Activated CD4-positive, alpha-beta memory T cell treated with anti-CD3 and anti-CD28 coated beads, Interleukin-2, amount 10 ng/mL, durations not matched to agents 7 days and 5 days (primary cell): ENCODE measurements at regions not wholly inside any gene's neighbourhood (a gene's known extent, or its start where the extent isn't known, plus 50 kb on each side); places are given as distances from the start of the nearest gene placed in this dataset.

ENCODE experiments used
- CTCF ChIA-PET: fragments of 350-600 bp; sonication (Branson Sonifier 250); formaldehyde crosslinking; loops from one replicate; lab custom pipeline; 2021; ENCODE audit warnings: antibody characterized with exemption, inconsistent platforms; lab: Charles Lee
- POLR2A ChIA-PET: fragments of 350-600 bp; sonication (Branson Sonifier 250); formaldehyde crosslinking; loops from one replicate; lab custom pipeline; 2021; ENCODE audit warnings: antibody characterized with exemption; lab: Charles Lee
- DNase-seq: peaks from one replicate; pipeline ENCODE4 v3.0.0-alpha.2; 2020
- H3K27ac Mint-ChIP-seq: one replicate; pipeline ENCODE4 v1.8.0; 2021; ENCODE audit warnings: mild to moderate bottlenecking, mixed read lengths
- H3K27me3 Mint-ChIP-seq: one replicate; pipeline ENCODE4 v1.8.0; 2021; ENCODE audit warnings: mixed read lengths
- H3K36me3 Mint-ChIP-seq: one replicate; pipeline ENCODE4 v1.8.0; 2021; ENCODE audit warnings: low read depth, mixed read lengths
- H3K4me1 Mint-ChIP-seq: one replicate; pipeline ENCODE4 v1.8.0; 2021; ENCODE audit warnings: mixed read lengths
- H3K4me3 Mint-ChIP-seq: one replicate; pipeline ENCODE4 v1.8.0; 2021; ENCODE audit warnings: mild to moderate bottlenecking, mixed read lengths
- H3K9me3 Mint-ChIP-seq: one replicate; pipeline ENCODE4 v1.8.0; 2021; ENCODE audit warnings: mixed read lengths

- Mint-ChIP-seq H3K27me3 (peaks cover 6% of the 10 kb centered on the region), H3K4me3 (no peak overlapping the region), H3K9me3 (no peaks in the 10 kb centered on the region), H3K27ac (no peak overlapping the region), H3K4me1 (no peaks in the 10 kb centered on the region), H3K36me3 (no peaks in the 10 kb centered on the region)
- DNase-seq: no peak
- CTCF ChIA-PET: no interaction called here
- POLR2A ChIA-PET: no interaction called here
Measured at GRCh38 chr6:139757784-139758183, 383.3 kb upstream of the CITED2 start.

- no peak overlapping the region for H3K4me3 Mint-ChIP-seq
- H3K36me3 Mint-ChIP-seq: no peaks in the 10 kb centered on the region
- H3K4me1 Mint-ChIP-seq: no peaks in the 10 kb centered on the region
- POLR2A ChIA-PET: interaction anchor here (0.6 kb wide), 1 partner anchor 239 kb away, joined by 3 read pairs; no protein-coding TSS in a partner anchor
- no peaks in the 10 kb centered on the region for H3K9me3 Mint-ChIP-seq
- CTCF ChIA-PET: interaction anchor here (0.7 kb wide), 1 partner anchor 380 kb away, joined by 4 read pairs; no protein-coding TSS in a partner anchor
- H3K27ac Mint-ChIP-seq: no peak overlapping the region
- no peak for DNase-seq
- peaks cover 6% of the 10 kb centered on the region for H3K27me3 Mint-ChIP-seq
Measured at GRCh38 chr6:139756381-139756780, 381.9 kb upstream of the CITED2 start.

GRCh38 chr6:139754898-139755775 is 380.7 kb upstream of the CITED2 start:
- Mint-ChIP-seq H3K27me3 (peaks cover 6% of the 10 kb centered on the region), H3K36me3 (no peaks in the 10 kb centered on the region), H3K27ac (no peak overlapping the region), H3K4me3 (no peak overlapping the region), H3K4me1 (no peaks in the 10 kb centered on the region), H3K9me3 (no peaks in the 10 kb centered on the region)
- CTCF ChIA-PET: no interaction called here
- no peak for DNase-seq
- POLR2A ChIA-PET: no interaction called here

GRCh38 chr6:139753198-139753861 is 378.9 kb upstream of the CITED2 start:
- no peaks in the 10 kb centered on the region for H3K9me3 Mint-ChIP-seq
- H3K36me3 Mint-ChIP-seq: no peaks in the 10 kb centered on the region

GRCh38 chr6:139752086-139752485 is 377.6 kb upstream of the CITED2 start:
- Mint-ChIP-seq H3K4me1 (no peaks in the 10 kb centered on the region), H3K4me3 (no peak overlapping the region), H3K36me3 (no peaks in the 10 kb centered on the region), H3K27ac (no peak overlapping the region), H3K27me3 (peaks cover 2% of the 10 kb centered on the region), H3K9me3 (no peaks in the 10 kb centered on the region)
- DNase-seq: no peak
- POLR2A ChIA-PET: no interaction called here
- CTCF ChIA-PET: no interaction called here

More at GRCh38 chr6:139753198-139753861, 378.9 kb upstream of the CITED2 start:
- DNase-seq: no peak
- Mint-ChIP-seq H3K4me1 (no peaks in the 10 kb centered on the region), H3K27ac (no peak overlapping the region), H3K4me3 (no peak overlapping the region), H3K27me3 (peaks cover 5% of the 10 kb centered on the region)
- ChIA-PET POLR2A (interaction anchor here (1.1 kb wide), 1 partner anchor 379 kb away, joined by 3 read pairs; the partner anchor contains the start of gene CITED2), CTCF (interaction anchor here (1.3 kb wide), 1 partner anchor 384 kb away, joined by 3 read pairs; no protein-coding TSS in a partner anchor)

- DNase-seq: no peak
- Mint-ChIP-seq H3K4me1 (no peaks in the 10 kb centered on the region), H3K36me3 (no peaks in the 10 kb centered on the region), H3K4me3 (no peak overlapping the region), H3K27ac (no peak overlapping the region), H3K27me3 (peaks cover 2% of the 10 kb centered on the region), H3K9me3 (no peaks in the 10 kb centered on the region)
- CTCF ChIA-PET: no interaction called here
- POLR2A ChIA-PET: no interaction called here
Measured at GRCh38 chr6:139751179-139751578, 376.7 kb upstream of the CITED2 start.

GRCh38 chr6:139748353-139749146 is 374.1 kb upstream of the CITED2 start:
- Mint-ChIP-seq H3K9me3 (no peaks in the 10 kb centered on the region), H3K27me3 (peaks cover 1% of the 10 kb centered on the region), H3K4me3 (no peak overlapping the region), H3K4me1 (no peaks in the 10 kb centered on the region), H3K27ac (no peak overlapping the region), H3K36me3 (no peaks in the 10 kb centered on the region)
- DNase-seq: no peak
- ChIA-PET CTCF (no interaction called here), POLR2A (no interaction called here)

- Mint-ChIP-seq H3K4me1 (no peaks in the 10 kb centered on the region), H3K36me3 (no peaks in the 10 kb centered on the region), H3K27ac (no peak overlapping the region), H3K4me3 (no peak overlapping the region), H3K9me3 (no peaks in the 10 kb centered on the region), H3K27me3 (peaks cover 3% of the 10 kb centered on the region)
- ChIA-PET POLR2A (no interaction called here), CTCF (no interaction called here)
- DNase-seq: no peak
Measured at GRCh38 chr6:139747154-139747553, 372.7 kb upstream of the CITED2 start.

- DNase-seq: no peak
- Mint-ChIP-seq H3K36me3 (no peaks in the 10 kb centered on the region), H3K4me1 (no peaks in the 10 kb centered on the region), H3K9me3 (no peaks in the 10 kb centered on the region), H3K27me3 (peaks cover 4% of the 10 kb centered on the region), H3K27ac (no peak overlapping the region), H3K4me3 (no peak overlapping the region)
- POLR2A ChIA-PET: no interaction called here
- CTCF ChIA-PET: no interaction called here
Measured at GRCh38 chr6:139744891-139745290, 370.4 kb upstream of the CITED2 start.

- ChIA-PET CTCF (interaction anchor here (1.3 kb wide), 1 partner anchor 374 kb away, joined by 3 read pairs; no protein-coding TSS in a partner anchor), POLR2A (no interaction called here)
- DNase-seq: no peak
- no peaks in the 10 kb centered on the region for H3K36me3 Mint-ChIP-seq
- H3K4me3 Mint-ChIP-seq: no peak overlapping the region
- peaks cover 4% of the 10 kb centered on the region for H3K27me3 Mint-ChIP-seq
- no peaks in the 10 kb centered on the region for H3K9me3 Mint-ChIP-seq
- H3K4me1 Mint-ChIP-seq: no peaks in the 10 kb centered on the region
- no peak overlapping the region for H3K27ac Mint-ChIP-seq
Measured at GRCh38 chr6:139743664-139744437, 369.4 kb upstream of the CITED2 start.

- POLR2A ChIA-PET: no interaction called here
- H3K4me3 Mint-ChIP-seq: no peak overlapping the region
- H3K27me3 Mint-ChIP-seq: peaks cover 4% of the 10 kb centered on the region
- CTCF ChIA-PET: no interaction called here
- no peaks in the 10 kb centered on the region for H3K36me3 Mint-ChIP-seq
- no peak for DNase-seq
- no peak overlapping the region for H3K27ac Mint-ChIP-seq
- no peaks in the 10 kb centered on the region for H3K4me1 Mint-ChIP-seq
- H3K9me3 Mint-ChIP-seq: no peaks in the 10 kb centered on the region
Measured at GRCh38 chr6:139742671-139743070, 368.2 kb upstream of the CITED2 start.

- peaks cover 2% of the 10 kb centered on the region for H3K27me3 Mint-ChIP-seq
- DNase-seq: no peak
- POLR2A ChIA-PET: no interaction called here
Measured at GRCh38 chr6:139738801-139739455, 364.5 kb upstream of the CITED2 start.

More at GRCh38 chr6:139738801-139739455, 364.5 kb upstream of the CITED2 start:
- CTCF ChIA-PET: no interaction called here
- Mint-ChIP-seq H3K9me3 (no peaks in the 10 kb centered on the region), H3K36me3 (no peaks in the 10 kb centered on the region), H3K27ac (no peak overlapping the region), H3K4me3 (no peak overlapping the region), H3K4me1 (no peaks in the 10 kb centered on the region)
